ENCODE measurements at regions not wholly inside any gene's neighbourhood (a gene's known extent, or its start where the extent isn't known, plus 50 kb on each side); places are given as distances from the start of the nearest gene placed in this dataset.

DNA sequence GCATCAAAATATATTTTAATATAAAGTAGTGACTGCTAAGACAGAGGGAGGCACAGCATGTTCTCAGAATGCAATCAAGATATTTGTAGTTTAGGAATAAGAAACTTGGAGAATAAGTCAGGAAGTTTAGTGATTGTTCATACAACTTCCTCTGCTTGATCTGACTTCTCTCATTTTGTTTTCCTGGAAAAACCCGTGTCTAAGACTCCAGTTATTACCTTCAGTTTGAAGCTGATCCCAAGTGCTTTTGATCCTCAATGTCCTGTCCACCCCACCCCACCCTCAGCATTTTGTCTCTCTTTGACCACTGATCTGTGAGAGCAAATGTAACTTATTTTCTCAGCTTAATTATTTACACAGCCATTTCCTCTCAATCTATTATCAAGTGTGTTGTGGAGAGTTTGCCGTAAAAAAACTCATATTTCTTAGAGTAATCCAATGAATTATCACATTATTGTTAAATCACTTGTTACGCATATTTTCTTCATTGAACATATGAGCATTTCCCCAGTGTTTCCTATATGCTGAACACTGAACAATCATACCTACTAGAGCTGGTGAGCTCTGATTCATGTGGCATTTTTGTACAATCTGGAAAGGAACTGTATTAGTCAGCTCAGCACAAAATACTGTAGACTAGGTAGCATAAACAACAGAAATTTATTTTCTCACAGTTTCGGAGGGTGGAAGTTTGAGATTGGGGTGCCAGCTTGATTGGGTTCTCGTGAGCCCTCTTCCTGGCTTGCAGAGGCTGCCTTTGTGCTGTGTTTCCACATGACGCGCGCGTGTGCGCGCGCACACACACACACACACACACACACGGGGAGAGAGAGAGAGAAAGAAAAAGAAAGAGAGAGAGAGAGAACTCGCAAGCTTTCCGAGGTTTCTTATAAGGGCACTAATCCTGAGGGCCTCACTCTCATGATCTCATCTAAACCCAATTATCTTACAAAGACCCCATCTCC lies 65.5 kb upstream of the DPYD start:
- TF ChIP-seq, protein P1, sequence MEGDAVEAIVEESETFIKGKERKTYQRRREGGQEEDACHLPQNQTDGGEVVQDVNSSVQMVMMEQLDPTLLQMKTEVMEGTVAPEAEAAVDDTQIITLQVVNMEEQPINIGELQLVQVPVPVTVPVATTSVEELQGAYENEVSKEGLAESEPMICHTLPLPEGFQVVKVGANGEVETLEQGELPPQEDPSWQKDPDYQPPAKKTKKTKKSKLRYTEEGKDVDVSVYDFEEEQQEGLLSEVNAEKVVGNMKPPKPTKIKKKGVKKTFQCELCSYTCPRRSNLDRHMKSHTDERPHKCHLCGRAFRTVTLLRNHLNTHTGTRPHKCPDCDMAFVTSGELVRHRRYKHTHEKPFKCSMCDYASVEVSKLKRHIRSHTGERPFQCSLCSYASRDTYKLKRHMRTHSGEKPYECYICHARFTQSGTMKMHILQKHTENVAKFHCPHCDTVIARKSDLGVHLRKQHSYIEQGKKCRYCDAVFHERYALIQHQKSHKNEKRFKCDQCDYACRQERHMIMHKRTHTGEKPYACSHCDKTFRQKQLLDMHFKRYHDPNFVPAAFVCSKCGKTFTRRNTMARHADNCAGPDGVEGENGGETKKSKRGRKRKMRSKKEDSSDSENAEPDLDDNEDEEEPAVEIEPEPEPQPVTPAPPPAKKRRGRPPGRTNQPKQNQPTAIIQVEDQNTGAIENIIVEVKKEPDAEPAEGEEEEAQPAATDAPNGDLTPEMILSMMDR (IDR thresholded peaks at IDR 0.05), result no peak
- no peak for TF ChIP-seq POLR2A (IDR thresholded peaks at IDR 0.05)
